GM12878 (cell line): ENCODE measurements at regions not wholly inside any gene's neighbourhood (a gene's known extent, or its start where the extent isn't known, plus 50 kb on each side); places are given as distances from the start of the nearest gene placed in this dataset.

ENCODE experiments used
- ATAC-seq: fragments of 200-7000 bp; cut with Tn5 transposase; 3 replicates; pipeline ENCODE4 v1.9.1; 2020; ENCODE audit warnings: mild to moderate bottlenecking, moderate library complexity
- BruUV-seq: library from RNA; stranded (reverse); fragments of 400-500 nt; replicated peaks from 2 replicates; lab custom pipeline; 2021; lab: Mats Ljungman, UMichigan
- CTCF ChIA-PET: fragments of 300-600 bp; sonication (Branson Sonifier 250); formaldehyde crosslinking; extraction: SDS; loops from one replicate; lab custom pipeline; 2021; ENCODE audit warnings: inconsistent platforms; lab: Yijun Ruan, JAX
- POLR2A ChIA-PET: fragments of 350-600 bp; formaldehyde crosslinking; extraction: SDS; loops from one replicate; lab custom pipeline; 2021; ENCODE audit warnings: inconsistent platforms; lab: Charles Lee
- RAD21 ChIA-PET: fragments of 300-600 bp; sonication (Branson Sonifier 250); formaldehyde crosslinking; loops from one replicate; lab custom pipeline; 2023; ENCODE audit warnings: antibody characterized with exemption; ENCODE audit not compliant: unreplicated experiment; lab: Charles Lee
- SMC1A ChIA-PET: fragments of 300-600 bp; sonication (Branson Sonifier 250); formaldehyde crosslinking; loops from one replicate; lab custom pipeline; 2023; ENCODE audit not compliant: unreplicated experiment, uncharacterized antibody; lab: Charles Lee
- DNase-seq: peaks from one replicate; pipeline ENCODE4 v3.0.0-alpha.2; 2011; ENCODE audit warnings: low read depth, low spot score
- FAIRE-seq: peaks from 3 replicates; lab custom pipeline; 2011; peaks lifted over from hg19 to GRCh38; lab: Jason Lieb, UNC
- H2AFZ ChIP-seq: 2 replicates; pipeline ENCODE4 v1.6.0; 2011; ENCODE audit warnings: low read depth, low read length, control low read depth; ENCODE audit not compliant: control insufficient read depth
- H3K27ac ChIP-seq: 2 replicates; pipeline ENCODE4 v1.5.1; 2011; ENCODE audit warnings: control low read depth; ENCODE audit not compliant: control insufficient read depth, insufficient read depth
- H3K27me3 ChIP-seq, 2 experiments: replicated peaks in 1 of 2; 2 replicates each; pipeline versions ENCODE4 v1.6.0 to v1.6.1; 2011; ENCODE audit warnings: low read length in 1 of 2; ENCODE audit not compliant: control insufficient read depth in 2 of 2, insufficient read depth in 2 of 2
- H3K36me3 ChIP-seq, 2 experiments: 2 replicates each; pipeline ENCODE4 v1.5.1; 2011; ENCODE audit warnings: low read length in 1 of 2; ENCODE audit not compliant: control insufficient read depth in 2 of 2, insufficient read depth in 2 of 2
- H3K4me1 ChIP-seq: 2 replicates; pipeline ENCODE4 v1.6.1; 2011; ENCODE audit warnings: mild to moderate bottlenecking, low read length, moderate library complexity, mixed read lengths; ENCODE audit not compliant: control insufficient read depth, insufficient read depth
- H3K4me2 ChIP-seq: 2 replicates; pipeline ENCODE4 v1.6.0; 2011; ENCODE audit warnings: control low read depth; ENCODE audit not compliant: control insufficient read depth, insufficient read depth
- H3K4me3 ChIP-seq: fragments of 200-600 bp; sonication (generic); 2 replicates; pipeline ENCODE4 v1.5.1; 2016
- H3K79me2 ChIP-seq: 2 replicates; pipeline ENCODE4 v1.6.0; 2011; ENCODE audit warnings: low read length; ENCODE audit not compliant: control insufficient read depth, insufficient read depth
- H3K9ac ChIP-seq: 2 replicates; pipeline ENCODE4 v1.8.0; 2011; ENCODE audit warnings: low read length, control low read depth, mixed read lengths; ENCODE audit not compliant: control insufficient read depth, insufficient read depth
- H3K9me3 ChIP-seq: replicated peaks from 3 replicates; pipeline ENCODE4 v1.5.1; 2011; ENCODE audit warnings: mild to moderate bottlenecking, low read length; ENCODE audit not compliant: control insufficient read depth, insufficient read depth
- H4K20me1 ChIP-seq: 2 replicates; pipeline ENCODE4 v1.6.0; 2011; ENCODE audit not compliant: control insufficient read depth, insufficient read depth
- CHD1 ChIP-seq: IDR thresholded peaks from 2 replicates; pipeline ENCODE4 v1.6.1; 2012; ENCODE audit warnings: low read depth, low read length, improper control_type of control experiment
- CHD4 ChIP-seq: fragments of 200-600 bp; sonication (generic); IDR thresholded peaks from 2 replicates; pipeline ENCODE4 v1.6.1; 2016; ENCODE audit warnings: mild to moderate bottlenecking
- CTCF ChIP-seq, 3 experiments: IDR thresholded peaks in 2 of 3; conservative IDR thresholded peaks in 1 of 3; 2 replicates each; pipeline ENCODE4 v1.5.1; 2011; ENCODE audit warnings: low read depth in 3 of 3, low read length in 3 of 3, mild to moderate bottlenecking in 3 of 3, control low read depth in 2 of 3, moderate library complexity in 2 of 3, inconsistent platforms in 1 of 3, mixed read lengths in 1 of 3; ENCODE audit not compliant: control insufficient read depth in 2 of 3, insufficient read depth in 1 of 3; ENCODE audit errors: extremely low read depth in 1 of 3
- DPF2 ChIP-seq: fragments of 450-650 bp; IDR thresholded peaks from 2 replicates; pipeline ENCODE4 v1.6.1; 2017; ENCODE audit warnings: mild to moderate bottlenecking
- ELK1 ChIP-seq: IDR thresholded peaks from 2 replicates; pipeline ENCODE4 v1.6.1; 2012; ENCODE audit warnings: low read depth, low read length, improper control_type of control experiment
- FOXK2 ChIP-seq: fragments of 450-650 bp; IDR thresholded peaks from 2 replicates; pipeline ENCODE4 v1.6.1; 2017; ENCODE audit warnings: mild to moderate bottlenecking, moderate library complexity
- GATAD2B ChIP-seq: fragments of 450-650 bp; conservative IDR thresholded peaks from 2 replicates; pipeline ENCODE4 v1.6.1; 2017; ENCODE audit warnings: low read depth, mild to moderate bottlenecking, moderate library complexity
- MAX ChIP-seq: IDR thresholded peaks from 2 replicates; pipeline ENCODE4 v1.6.1; 2012; ENCODE audit warnings: low read depth, low read length, improper control_type of control experiment
- MYC ChIP-seq: IDR thresholded peaks from 2 replicates; pipeline ENCODE4 v1.6.1; 2011; ENCODE audit warnings: mild to moderate bottlenecking, low read length, moderate library complexity, inconsistent platforms; ENCODE audit not compliant: insufficient read depth, insufficient replicate concordance, insufficient read length, severe bottlenecking
- NR2C1 ChIP-seq: fragments of 450-650 bp; IDR thresholded peaks from 2 replicates; pipeline ENCODE4 v1.6.1; 2017; ENCODE audit warnings: antibody characterized with exemption, mild to moderate bottlenecking, moderate library complexity
- PML ChIP-seq: IDR thresholded peaks from 2 replicates; pipeline ENCODE4 v1.6.1; 2012; ENCODE audit warnings: low read length, inconsistent platforms
- RAD21 ChIP-seq: IDR thresholded peaks from 2 replicates; pipeline ENCODE4 v1.6.1; 2011; ENCODE audit warnings: mild to moderate bottlenecking, low read depth, low read length, moderate library complexity; ENCODE audit not compliant: insufficient read depth
- SMC3 ChIP-seq: IDR thresholded peaks from 2 replicates; pipeline ENCODE4 v1.6.1; 2011; ENCODE audit warnings: low read length, improper control_type of control experiment, borderline replicate concordance
- SREBF2 ChIP-seq: IDR thresholded peaks from 2 replicates; pipeline ENCODE4 v1.6.1; 2012; ENCODE audit warnings: mild to moderate bottlenecking, low read length
- TCF7 ChIP-seq: IDR thresholded peaks from 2 replicates; pipeline ENCODE4 v1.6.1; 2014; ENCODE audit warnings: antibody characterized with exemption, borderline replicate concordance
- ZBTB33 ChIP-seq: fragments of 450-650 bp; IDR thresholded peaks from 2 replicates; pipeline ENCODE4 v1.6.1; 2017; ENCODE audit warnings: mild to moderate bottlenecking
- ZZZ3 ChIP-seq: IDR thresholded peaks from 2 replicates; pipeline ENCODE4 v1.6.1; 2011; ENCODE audit warnings: low read depth; ENCODE audit not compliant: control insufficient read depth, insufficient read length
- WGBS: methylation state at CpG from one replicate; pipeline ENCODE4 v1.1.6; 2016; ENCODE audit warnings: low lambda C conversion rate; ENCODE audit not compliant: insufficient replicate concordance, insufficient coverage; ENCODE audit errors: missing lambda C conversion rate; 5-methylcytosine and 5-hydroxymethylcytosine counted together
- in situ Hi-C: fragments of 300-500 bp; cut with MboI; formaldehyde crosslinking; loops from 9 replicates; pipeline ENCODE4 v1.14.3; 2018; ENCODE audit warnings: mixed read lengths
- intact Hi-C: fragments of 100-400 bp; cut with micrococcal nuclease; formaldehyde crosslinking; loops from one replicate; pipeline ENCODE4 v1.14.2; 2022; ENCODE audit not compliant: unreplicated experiment

GRCh38 chr2:65576278-65576677 is 143.9 kb upstream of the SPRED2 start:
- H2AFZ ChIP-seq: no peak overlapping the region
- SMC1A ChIA-PET: interaction anchor here (0.7 kb wide), 1 partner anchor 266 kb away, joined by 3 read pairs; no protein-coding TSS in a partner anchor
- no peak overlapping the region for H3K4me3 ChIP-seq
- no peak for ATAC-seq
- TF ChIP-seq CHD1 (no peak), MYC (no peak), CTCF (IDR thresholded peaks at IDR 0.05 in 2 of 3, conservative IDR thresholded peaks at IDR 0.05 in 1 of 3; ENCODE audit: control insufficient read depth in 2 of 3, extremely low read depth in 1 of 3, insufficient read depth in 1 of 3, low read depth in 3 of 3, low read length in 3 of 3) (no peak), SREBF2 (no peak), RAD21 (no peak), GATAD2B (no peak), CHD4 (no peak), SMC3 (no peak), PML (no peak), DPF2 (no peak), FOXK2 (no peak), ZZZ3 (no peak), NR2C1 (no peak), ELK1 (no peak), MAX (no peak), ZBTB33 (no peak), TCF7 (no peak)
- H3K4me1 ChIP-seq: peaks cover 3% of the 10 kb centered on the region; the same call in 1 of the 2 replicates
- H3K79me2 ChIP-seq: no peaks in the 10 kb centered on the region
- H3K9ac ChIP-seq: no peak overlapping the region
- intact Hi-C loops (no loop called here), in situ Hi-C loops (no loop called here)
- FAIRE-seq: no peak
- no peak for DNase-seq
- H3K27me3 ChIP-seq: no peaks in the 10 kb centered on the region; a peak in 1 of 4 replicates
- H3K9me3 ChIP-seq: no peaks in the 10 kb centered on the region
- POLR2A ChIA-PET: no interaction called here
- H3K27ac ChIP-seq: no peak overlapping the region
- 53% methylated on average over 1 of the region's 1 CpG for WGBS
- CTCF ChIA-PET: interaction anchor here (1.9 kb wide), 1 partner anchor 9 kb away, joined by 7 read pairs; no protein-coding TSS in a partner anchor
- RAD21 ChIA-PET: interaction anchor here (0.6 to 1.2 kb wide), 3 partner anchors 10 to 511 kb away, joined by 3 to 4 read pairs (median 4); no protein-coding TSS in a partner anchor
- no peak overlapping the region for H3K4me2 ChIP-seq
- H3K36me3 ChIP-seq: no peaks in the 10 kb centered on the region
- H4K20me1 ChIP-seq: no peaks in the 10 kb centered on the region
- BruUV-seq: no TSS peak
